GM12878 (cell line): ENCODE measurements at regions not wholly inside any gene's neighbourhood (a gene's known extent, or its start where the extent isn't known, plus 50 kb on each side); places are given as distances from the start of the nearest gene placed in this dataset.

ENCODE experiments used
- CBX5 ChIP-seq: sonication (generic); IDR thresholded peaks from 2 replicates; pipeline ENCODE4 v1.6.1; 2016; ENCODE audit warnings: low read depth, moderate library complexity, mild to moderate bottlenecking, inconsistent platforms
- CHD4 ChIP-seq: fragments of 200-600 bp; sonication (generic); IDR thresholded peaks from 2 replicates; pipeline ENCODE4 v1.6.1; 2016; ENCODE audit warnings: mild to moderate bottlenecking
- CTCF ChIP-seq, 3 experiments: IDR thresholded peaks in 2 of 3; conservative IDR thresholded peaks in 1 of 3; 2 replicates each; pipeline ENCODE4 v1.5.1; 2011; ENCODE audit warnings: low read depth in 3 of 3, low read length in 3 of 3, mild to moderate bottlenecking in 3 of 3, control low read depth in 2 of 3, moderate library complexity in 2 of 3, inconsistent platforms in 1 of 3, mixed read lengths in 1 of 3; ENCODE audit not compliant: control insufficient read depth in 2 of 3, insufficient read depth in 1 of 3; ENCODE audit errors: extremely low read depth in 1 of 3
- E4F1 ChIP-seq: fragments of 450-650 bp; IDR thresholded peaks from 2 replicates; pipeline ENCODE4 v1.6.1; 2018; ENCODE audit warnings: borderline replicate concordance, mild to moderate bottlenecking; ENCODE audit not compliant: partially characterized antibody
- HCFC1 ChIP-seq: fragments of 150-350 bp; IDR thresholded peaks from 2 replicates; pipeline ENCODE4 v1.6.1; 2014; ENCODE audit warnings: low read length
- MXI1 ChIP-seq: fragments of 150-350 bp; IDR thresholded peaks from 2 replicates; pipeline ENCODE4 v1.6.1; 2011; ENCODE audit warnings: low read depth, mild to moderate bottlenecking, inconsistent platforms, low read length, improper control_type of control experiment
- POLR2A ChIP-seq: IDR thresholded peaks from 2 replicates; pipeline ENCODE4 v1.6.1; 2011; ENCODE audit warnings: low read depth, mild to moderate bottlenecking, low read length
- POLR2AphosphoS5 ChIP-seq: IDR thresholded peaks from 2 replicates; pipeline ENCODE4 v1.6.1; 2011; ENCODE audit warnings: mild to moderate bottlenecking, low read length, inconsistent platforms
- RCOR1 ChIP-seq: conservative IDR thresholded peaks from 2 replicates; pipeline ENCODE4 v1.6.1; 2012; ENCODE audit warnings: low read depth, low read length, improper control_type of control experiment
- SP1 ChIP-seq: IDR thresholded peaks from one replicate; pipeline ENCODE4 v1.6.1; 2011; ENCODE audit warnings: low read depth, low read length
- TARDBP ChIP-seq: IDR thresholded peaks from 2 replicates; pipeline ENCODE4 v1.6.1; 2016; ENCODE audit warnings: borderline replicate concordance
- ZNF274 ChIP-seq: IDR thresholded peaks from one replicate; pipeline ENCODE4 v1.8.0; 2011; ENCODE audit not compliant: insufficient read length, insufficient read depth
- TF ChIP-seq, protein P1 (sequence below): IDR thresholded peaks from 2 replicates; pipeline ENCODE4 v1.6.1; 2011; ENCODE audit warnings: low read depth, mild to moderate bottlenecking, low read length, moderate library complexity, borderline replicate concordance; ENCODE audit errors: extremely low read depth

DNA sequence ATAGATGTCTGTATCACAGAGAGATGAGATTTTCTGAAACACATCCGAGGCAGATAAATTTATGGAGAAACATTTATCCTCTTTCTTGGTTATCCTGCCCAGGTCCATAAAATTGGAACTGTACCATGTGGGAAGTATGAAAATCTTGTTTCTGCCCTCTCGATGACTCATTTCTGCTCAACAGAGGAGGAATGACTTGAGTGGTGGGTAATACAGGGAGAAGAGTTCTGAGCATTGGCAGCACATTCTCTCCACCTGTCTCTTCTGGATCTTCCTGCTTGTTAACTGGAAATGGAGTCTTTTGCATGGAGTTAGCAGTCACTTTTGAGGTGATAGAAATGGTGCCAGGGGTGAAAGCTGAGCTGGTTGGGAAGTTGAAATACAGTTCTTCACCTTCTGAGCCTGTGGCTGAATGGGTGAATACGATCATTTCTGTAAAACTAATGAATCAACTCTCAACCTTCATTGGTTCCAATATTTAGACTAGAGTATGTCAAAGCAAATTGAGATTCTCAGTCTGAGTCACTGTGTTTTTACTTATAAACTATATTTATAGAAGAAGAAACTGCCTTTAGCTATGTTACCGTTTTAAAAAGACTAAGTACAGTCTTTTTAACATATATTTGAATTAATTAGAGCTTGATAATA, 945.5 kb downstream of the SORCS3 start:
- TF ChIP-seq MXI1 (no peak), CBX5 (no peak), SP1 (no peak), RCOR1 (no peak), POLR2A (no peak), POLR2AphosphoS5 (no peak), E4F1 (no peak), HCFC1 (no peak), ZNF274 (no peak), CHD4 (no peak), CTCF (IDR thresholded peaks at IDR 0.05 in 2 of 3, conservative IDR thresholded peaks at IDR 0.05 in 1 of 3; ENCODE audit: control insufficient read depth in 2 of 3, extremely low read depth in 1 of 3, insufficient read depth in 1 of 3, low read depth in 3 of 3, low read length in 3 of 3) (no peak), TARDBP (no peak)
- TF ChIP-seq, protein P1, sequence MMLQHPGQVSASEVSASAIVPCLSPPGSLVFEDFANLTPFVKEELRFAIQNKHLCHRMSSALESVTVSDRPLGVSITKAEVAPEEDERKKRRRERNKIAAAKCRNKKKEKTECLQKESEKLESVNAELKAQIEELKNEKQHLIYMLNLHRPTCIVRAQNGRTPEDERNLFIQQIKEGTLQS, result no peak
